LNCAP (cell line): ENCODE measurements at regions not wholly inside any gene's neighbourhood (a gene's known extent, or its start where the extent isn't known, plus 50 kb on each side); places are given as distances from the start of the nearest gene placed in this dataset.

Source experiments
- TF ChIP-seq, protein P1 (sequence below): fragments of 450-650 bp; IDR thresholded peaks from 2 replicates; pipeline ENCODE4 v1.5.1; 2017; ENCODE audit warnings: mild to moderate bottlenecking

GRCh38 chr5:118459490-118459889 is 528.9 kb downstream of the DTWD2 start:
- TF ChIP-seq, protein P1, sequence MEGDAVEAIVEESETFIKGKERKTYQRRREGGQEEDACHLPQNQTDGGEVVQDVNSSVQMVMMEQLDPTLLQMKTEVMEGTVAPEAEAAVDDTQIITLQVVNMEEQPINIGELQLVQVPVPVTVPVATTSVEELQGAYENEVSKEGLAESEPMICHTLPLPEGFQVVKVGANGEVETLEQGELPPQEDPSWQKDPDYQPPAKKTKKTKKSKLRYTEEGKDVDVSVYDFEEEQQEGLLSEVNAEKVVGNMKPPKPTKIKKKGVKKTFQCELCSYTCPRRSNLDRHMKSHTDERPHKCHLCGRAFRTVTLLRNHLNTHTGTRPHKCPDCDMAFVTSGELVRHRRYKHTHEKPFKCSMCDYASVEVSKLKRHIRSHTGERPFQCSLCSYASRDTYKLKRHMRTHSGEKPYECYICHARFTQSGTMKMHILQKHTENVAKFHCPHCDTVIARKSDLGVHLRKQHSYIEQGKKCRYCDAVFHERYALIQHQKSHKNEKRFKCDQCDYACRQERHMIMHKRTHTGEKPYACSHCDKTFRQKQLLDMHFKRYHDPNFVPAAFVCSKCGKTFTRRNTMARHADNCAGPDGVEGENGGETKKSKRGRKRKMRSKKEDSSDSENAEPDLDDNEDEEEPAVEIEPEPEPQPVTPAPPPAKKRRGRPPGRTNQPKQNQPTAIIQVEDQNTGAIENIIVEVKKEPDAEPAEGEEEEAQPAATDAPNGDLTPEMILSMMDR: no peak

DNA sequence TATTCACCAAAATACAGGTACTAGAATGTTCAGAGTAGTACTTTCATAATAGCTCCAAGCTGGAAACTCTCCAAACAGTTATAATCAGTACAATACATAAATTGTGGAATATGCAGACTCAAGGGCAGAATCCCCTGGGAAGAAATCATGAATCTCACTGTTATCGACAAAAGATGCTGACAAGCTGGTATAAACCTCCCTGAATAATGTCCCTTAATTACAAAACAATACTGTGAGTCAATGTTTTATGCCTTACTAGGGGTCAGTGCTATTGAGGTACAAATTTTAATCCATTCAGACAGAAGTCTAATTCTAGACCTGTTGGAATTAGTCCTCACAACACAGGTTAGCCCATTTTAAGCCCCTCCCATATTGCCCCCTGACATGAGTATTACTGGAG is 532.3 kb downstream of the DTWD2 start:
- TF ChIP-seq, protein P1: no peak

DNA sequence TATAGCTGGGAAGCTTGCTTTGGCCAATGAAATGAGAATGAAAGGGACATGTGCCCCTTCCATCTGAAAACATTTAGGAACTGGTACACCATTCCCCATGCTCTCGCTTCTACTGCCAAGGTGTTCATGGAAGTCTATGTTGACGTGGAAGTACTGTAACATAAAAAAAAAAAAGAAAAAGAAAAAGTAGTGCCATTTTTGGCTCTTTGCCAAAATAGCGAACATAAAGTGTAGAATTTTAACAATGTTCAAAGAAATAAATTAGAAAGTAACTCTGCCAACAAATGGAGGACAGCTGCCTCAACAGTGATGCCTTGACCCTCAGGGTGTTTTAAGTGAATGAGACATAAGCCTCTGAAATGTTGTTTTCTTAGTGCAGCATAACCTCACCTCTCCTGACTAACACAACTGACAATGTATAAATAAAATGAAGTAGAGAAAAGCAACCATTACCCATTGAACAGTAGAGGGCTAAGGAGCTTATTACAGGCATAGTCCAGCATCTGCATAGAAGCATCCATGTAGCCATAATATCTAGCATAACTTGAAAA is 536.6 kb downstream of the DTWD2 start:
- TF ChIP-seq, protein P1: no peak

DNA sequence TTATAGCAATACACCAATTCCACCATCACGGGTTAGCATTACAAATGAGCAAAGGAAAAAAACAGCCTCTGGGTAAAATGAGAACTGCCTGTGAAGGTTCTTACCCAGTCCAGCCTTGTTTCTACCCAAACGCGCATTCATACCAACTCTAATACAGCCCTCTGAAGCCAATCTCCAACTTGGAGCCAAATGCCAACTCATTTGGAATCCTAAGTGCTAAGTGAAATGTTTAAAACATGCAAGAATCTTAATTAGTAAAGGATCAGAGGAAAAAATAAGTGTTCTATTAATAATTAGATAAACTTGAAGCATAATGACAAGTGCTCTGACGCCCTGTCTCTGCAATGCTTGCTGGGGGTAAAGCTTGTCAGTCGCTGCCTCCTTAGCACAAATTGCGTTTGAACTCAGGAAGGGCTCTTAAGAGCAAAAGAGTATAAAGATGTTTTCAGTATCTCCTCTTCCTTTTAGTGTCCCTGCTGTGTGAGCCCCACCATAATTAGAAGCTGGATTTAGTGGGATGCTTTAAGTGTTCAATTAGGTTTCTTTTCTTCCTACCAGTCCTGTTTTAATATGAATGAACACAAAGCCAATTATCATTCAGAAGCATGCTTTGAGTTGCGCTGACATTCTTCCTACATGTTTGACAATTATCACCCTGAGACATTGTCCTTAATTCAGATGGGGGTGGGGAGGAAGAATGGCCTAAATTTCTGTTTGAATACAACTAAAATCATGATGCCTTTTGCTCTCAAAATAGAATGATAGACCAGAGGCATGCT is 537.6 kb downstream of the DTWD2 start:
- TF ChIP-seq, protein P1: no peak

DNA sequence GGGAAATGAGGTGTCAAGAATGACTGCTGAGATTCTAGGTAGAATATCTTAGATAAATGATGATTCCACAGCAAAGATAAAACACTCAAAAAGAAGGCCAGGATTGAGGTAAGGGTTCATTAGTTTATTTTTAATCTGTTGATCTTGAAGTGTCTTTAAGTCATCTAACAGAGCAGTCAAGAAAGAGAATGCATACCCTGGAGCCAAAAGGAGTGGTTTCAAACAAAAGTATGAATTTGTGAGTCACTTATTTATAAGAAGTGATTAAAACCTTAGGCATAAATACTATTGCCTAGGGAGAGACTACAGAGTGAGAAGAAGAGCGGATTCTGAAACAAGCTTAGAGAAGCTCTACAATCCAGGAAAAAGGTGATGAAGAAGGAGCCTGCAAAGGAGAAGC is 541.0 kb downstream of the DTWD2 start:
- TF ChIP-seq, protein P1: no peak

DNA sequence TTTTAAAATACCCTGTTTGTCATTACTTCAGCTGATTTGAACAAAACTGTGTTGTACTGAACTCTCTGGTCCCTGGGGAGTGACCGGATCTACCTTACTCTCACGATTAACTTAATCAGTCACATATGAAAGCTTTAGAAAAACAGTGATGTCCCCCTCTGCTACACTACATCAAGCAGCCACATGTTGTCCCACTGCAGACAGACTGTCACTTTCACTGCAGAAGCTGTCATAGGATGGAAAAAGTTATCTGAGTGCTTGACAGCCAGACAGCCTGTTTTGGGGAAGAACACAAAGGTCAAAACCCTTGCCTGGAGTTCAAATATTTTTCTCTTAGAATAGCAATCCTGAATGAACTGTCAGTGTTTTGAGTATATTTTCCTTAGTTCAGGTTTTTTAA is 546.4 kb downstream of the DTWD2 start:
- TF ChIP-seq, protein P1: no peak

DNA sequence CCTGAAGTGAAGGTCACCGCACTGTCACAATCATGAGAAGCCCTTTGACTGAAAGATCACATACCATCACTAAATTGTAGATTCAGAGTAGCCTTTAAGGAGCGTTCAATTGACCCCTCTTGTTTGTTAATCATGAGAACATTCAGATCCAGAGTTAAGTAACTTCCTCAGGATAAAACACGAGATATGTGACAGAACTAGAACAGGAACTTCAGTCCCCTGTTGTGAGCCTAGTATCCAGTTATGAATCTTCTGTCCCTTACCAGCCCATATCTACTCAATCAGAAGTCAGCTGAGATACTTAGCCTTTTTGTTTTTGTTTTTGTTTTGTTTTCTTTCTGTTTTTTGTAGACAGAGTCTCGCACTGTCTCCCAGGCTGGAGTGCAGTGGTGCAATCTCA is 547.3 kb downstream of the DTWD2 start:
- TF ChIP-seq, protein P1: no peak
